GM19467 (cell line): ENCODE measurements at regions not wholly inside any gene's neighbourhood (a gene's known extent, or its start where the extent isn't known, plus 50 kb on each side); places are given as distances from the start of the nearest gene placed in this dataset.

Source experiments
- ATAC-seq: cut with Tn5 transposase; IDR thresholded peaks from one replicate; pipeline ENCODE4 v1.9.1; 2021; ENCODE audit warnings: mild to moderate bottlenecking, moderate library complexity; ENCODE audit not compliant: unreplicated experiment

- ATAC-seq: no peak
Observed at GRCh38 chr4:81963015-81963762, 410.6 kb downstream of the HNRNPD start.

GRCh38 chr4:81960961-81961360, 412.8 kb downstream of the HNRNPD start:
- ATAC-seq: no peak

- ATAC-seq: no peak
Observed at GRCh38 chr4:81954271-81954670, 419.5 kb downstream of the HNRNPD start.

GRCh38 chr4:81951891-81952455, 421.8 kb downstream of the HNRNPD start:
- no peak for ATAC-seq

- no peak for ATAC-seq
Observed at GRCh38 chr4:81946996-81947395, 426.8 kb downstream of the HNRNPD start.

GRCh38 chr4:81930506-81931238, 443.1 kb downstream of the HNRNPD start:
- ATAC-seq: no peak

- no peak for ATAC-seq
Observed at GRCh38 chr4:81923140-81923539, 450.7 kb downstream of the HNRNPD start.

GRCh38 chr4:81922313-81922712, 450.6 kb upstream of the RASGEF1B start:
- ATAC-seq: no peak

GRCh38 chr4:81921751-81922159, 450.0 kb upstream of the RASGEF1B start:
- no peak for ATAC-seq

GRCh38 chr4:81919810-81920209, 448.1 kb upstream of the RASGEF1B start:
- no peak for ATAC-seq

GRCh38 chr4:81919223-81919622, 447.5 kb upstream of the RASGEF1B start:
- peak; percentile 79 for ATAC-seq

GRCh38 chr4:81915430-81915829, 443.7 kb upstream of the RASGEF1B start:
- no peak for ATAC-seq

- no peak for ATAC-seq
Observed at GRCh38 chr4:81914623-81915022, 442.9 kb upstream of the RASGEF1B start.

GRCh38 chr4:81913427-81913879, 441.7 kb upstream of the RASGEF1B start:
- peak; percentile 80 for ATAC-seq

GRCh38 chr4:81912376-81913030, 440.8 kb upstream of the RASGEF1B start:
- ATAC-seq: no peak

- ATAC-seq: no peak
Observed at GRCh38 chr4:81906905-81907304, 435.2 kb upstream of the RASGEF1B start.

GRCh38 chr4:81905971-81906370, 434.3 kb upstream of the RASGEF1B start:
- peak; percentile 99 for ATAC-seq

GRCh38 chr4:81904121-81904520, 432.4 kb upstream of the RASGEF1B start:
- ATAC-seq: no peak

GRCh38 chr4:81903212-81903611, 431.5 kb upstream of the RASGEF1B start:
- ATAC-seq: no peak

- no peak for ATAC-seq
Observed at GRCh38 chr4:81898862-81899504, 427.3 kb upstream of the RASGEF1B start.

- no peak for ATAC-seq
Observed at GRCh38 chr4:81896936-81897335, 425.2 kb upstream of the RASGEF1B start.
